Lower lobe of right lung (tissue), 2 donors: ENCODE measurements at regions not wholly inside any gene's neighbourhood (a gene's known extent, or its start where the extent isn't known, plus 50 kb on each side); places are given as distances from the start of the nearest gene placed in this dataset.
A peak's percentile ranks its signal among the peaks of the same experiment; 100 is the strongest.

Source experiments
- ATAC-seq, 2 donors: fragments of 200-7000 bp; cut with Tn5 transposase; one replicate each; pipeline ENCODE4 v1.9.1; 2020 to 2022; ENCODE audit warnings: mild to moderate bottlenecking in 2 of 2, moderate library complexity in 2 of 2
- DNase-seq: peaks from one replicate; pipeline ENCODE4 v3.0.0-alpha.2; 2020
- H3K27ac ChIP-seq: fragments of 200-600 bp; one replicate; pipeline ENCODE4 v1.8.0; 2022
- H3K27me3 ChIP-seq: fragments of 200-600 bp; one replicate; pipeline ENCODE4 v1.8.0; 2022; ENCODE audit warnings: low read depth
- H3K36me3 ChIP-seq: fragments of 200-600 bp; one replicate; pipeline ENCODE4 v1.8.0; 2022; ENCODE audit warnings: mild to moderate bottlenecking
- H3K4me1 ChIP-seq: fragments of 200-600 bp; one replicate; pipeline ENCODE4 v1.8.0; 2022
- H3K4me3 ChIP-seq: fragments of 200-600 bp; one replicate; pipeline ENCODE4 v1.8.0; 2022; ENCODE audit warnings: mild to moderate bottlenecking
- H3K9me3 ChIP-seq: fragments of 200-600 bp; one replicate; pipeline ENCODE4 v1.8.0; 2022
- intact Hi-C: fragments of 100-400 bp; cut with DNase I; formaldehyde crosslinking; loops from one replicate; pipeline ENCODE4 v1.11.0; 2022
- TF ChIP-seq, protein P1 (sequence below): fragments of 200-600 bp; IDR thresholded peaks from one replicate; pipeline ENCODE4 v1.8.0; 2022; ENCODE audit warnings: antibody characterized with exemption, mild to moderate bottlenecking
- donor health status: DM: no; HTN: yes; CAD: no; lungs with severe emphysema.

DNA sequence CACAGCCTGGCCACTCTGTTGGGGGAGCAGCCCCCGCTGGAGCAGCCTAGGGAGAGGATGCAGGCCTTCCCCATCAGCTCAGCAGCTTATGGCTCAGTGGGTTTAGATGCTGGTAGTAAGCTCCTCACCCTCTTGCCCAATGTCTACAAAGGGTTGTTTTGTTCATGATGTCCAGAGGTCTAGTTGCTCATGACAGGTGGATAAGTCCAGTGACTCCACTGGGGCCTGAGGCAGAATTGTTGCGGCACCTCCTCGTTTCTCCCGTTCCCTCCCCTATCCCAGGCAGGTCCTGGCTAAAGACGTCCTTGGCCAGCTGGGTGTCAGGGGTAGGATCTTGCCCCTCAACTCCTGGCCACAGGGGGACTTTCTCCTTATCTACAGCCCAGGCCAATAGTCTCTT, 233.5 kb upstream of the B3GAT1 start:
- intact Hi-C loops: no loop called here
- Histone ChIP-seq H3K4me1 (no peaks in the 10 kb centered on the region), H3K9me3 (no peaks in the 10 kb centered on the region), H3K4me3 (no peak overlapping the region), H3K27ac (no peak overlapping the region), H3K36me3 (no peaks in the 10 kb centered on the region), H3K27me3 (peaks cover 8% of the 10 kb centered on the region)
- DNase-seq (no peak), ATAC-seq (no peak)
- TF ChIP-seq, protein P1, sequence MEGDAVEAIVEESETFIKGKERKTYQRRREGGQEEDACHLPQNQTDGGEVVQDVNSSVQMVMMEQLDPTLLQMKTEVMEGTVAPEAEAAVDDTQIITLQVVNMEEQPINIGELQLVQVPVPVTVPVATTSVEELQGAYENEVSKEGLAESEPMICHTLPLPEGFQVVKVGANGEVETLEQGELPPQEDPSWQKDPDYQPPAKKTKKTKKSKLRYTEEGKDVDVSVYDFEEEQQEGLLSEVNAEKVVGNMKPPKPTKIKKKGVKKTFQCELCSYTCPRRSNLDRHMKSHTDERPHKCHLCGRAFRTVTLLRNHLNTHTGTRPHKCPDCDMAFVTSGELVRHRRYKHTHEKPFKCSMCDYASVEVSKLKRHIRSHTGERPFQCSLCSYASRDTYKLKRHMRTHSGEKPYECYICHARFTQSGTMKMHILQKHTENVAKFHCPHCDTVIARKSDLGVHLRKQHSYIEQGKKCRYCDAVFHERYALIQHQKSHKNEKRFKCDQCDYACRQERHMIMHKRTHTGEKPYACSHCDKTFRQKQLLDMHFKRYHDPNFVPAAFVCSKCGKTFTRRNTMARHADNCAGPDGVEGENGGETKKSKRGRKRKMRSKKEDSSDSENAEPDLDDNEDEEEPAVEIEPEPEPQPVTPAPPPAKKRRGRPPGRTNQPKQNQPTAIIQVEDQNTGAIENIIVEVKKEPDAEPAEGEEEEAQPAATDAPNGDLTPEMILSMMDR: no peak

- TF ChIP-seq, protein P1: no peak
- H3K4me3 ChIP-seq: no peak overlapping the region
- peak in 1 of 2 donors; percentile 31 for ATAC-seq
- H3K27me3 ChIP-seq: peaks cover 8% of the 10 kb centered on the region
- H3K4me1 ChIP-seq: no peaks in the 10 kb centered on the region
- DNase-seq: no peak
- H3K27ac ChIP-seq: no peak overlapping the region
- intact Hi-C loops: no loop called here
- H3K9me3 ChIP-seq: no peaks in the 10 kb centered on the region
- no peaks in the 10 kb centered on the region for H3K36me3 ChIP-seq
These were observed 232.7 kb upstream of the B3GAT1 start for GRCh38 chr11:134644476-134645456.

- no peak for DNase-seq
- ATAC-seq: no peak
- intact Hi-C loops: no loop called here
- Histone ChIP-seq H3K27me3 (peaks cover 8% of the 10 kb centered on the region), H3K4me3 (no peak overlapping the region), H3K4me1 (no peaks in the 10 kb centered on the region), H3K36me3 (no peaks in the 10 kb centered on the region), H3K9me3 (no peaks in the 10 kb centered on the region), H3K27ac (no peak overlapping the region)
- TF ChIP-seq, protein P1: no peak
These were observed 231.3 kb upstream of the B3GAT1 start for GRCh38 chr11:134643115-134644012.

- H3K4me1 ChIP-seq: no peaks in the 10 kb centered on the region
- intact Hi-C loops: no loop called here
- H3K27ac ChIP-seq: no peak overlapping the region
- H3K4me3 ChIP-seq: no peak overlapping the region
- ATAC-seq (no peak), DNase-seq (no peak)
- TF ChIP-seq, protein P1: no peak
- no peaks in the 10 kb centered on the region for H3K36me3 ChIP-seq
- H3K27me3 ChIP-seq: peaks cover 8% of the 10 kb centered on the region
- H3K9me3 ChIP-seq: no peaks in the 10 kb centered on the region
These were observed 230.2 kb upstream of the B3GAT1 start for GRCh38 chr11:134642206-134642605.
